Right ventricle myocardium superior (tissue), 1 donor: ENCODE measurements at regions not wholly inside any gene's neighbourhood (a gene's known extent, or its start where the extent isn't known, plus 50 kb on each side); places are given as distances from the start of the nearest gene placed in this dataset.

Source experiments
- ATAC-seq: fragments of 200-7000 bp; cut with Tn5 transposase; one replicate; pipeline ENCODE4 v1.9.1; 2020; ENCODE audit warnings: mild to moderate bottlenecking; ENCODE audit not compliant: poor library complexity
- DNase-seq: peaks from one replicate; pipeline ENCODE4 v3.0.0-alpha.2; 2020
- intact Hi-C: fragments of 100-400 bp; cut with DNase I; formaldehyde crosslinking; loops from one replicate; pipeline ENCODE4 v1.11.2; 2022
- donor health status: DM: no; HTN: yes; CAD: no; lungs with severe emphysema.

DNA sequence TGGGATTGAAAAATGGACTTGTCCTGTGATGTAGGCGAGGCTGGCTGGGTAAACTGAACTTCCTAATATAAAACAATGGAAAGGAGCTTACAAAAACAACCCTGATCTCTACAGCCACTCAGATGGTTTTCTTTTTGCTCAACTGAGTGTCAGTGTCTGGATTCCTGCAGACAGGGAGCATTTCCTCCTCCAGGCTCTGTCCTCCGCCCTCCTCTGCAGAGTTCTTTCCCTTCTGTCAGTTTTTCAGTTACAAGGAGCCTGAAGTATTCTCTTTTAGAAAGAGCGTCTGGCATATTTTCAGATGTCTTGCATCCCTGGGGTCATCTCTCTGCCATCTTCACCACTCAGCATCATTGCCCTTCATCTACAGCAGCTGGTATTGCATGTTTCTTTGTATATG lies 50.0 kb upstream of the PITRM1 start:
- DNase-seq, result no peak
- intact Hi-C loops, result no loop called here
- ATAC-seq, result no peak
